Astrocyte (in vitro differentiated cells and primary cell): ENCODE measurements at regions not wholly inside any gene's neighbourhood (a gene's known extent, or its start where the extent isn't known, plus 50 kb on each side); places are given as distances from the start of the nearest gene placed in this dataset.
A peak's percentile ranks its signal among the peaks of the same experiment; 100 is the strongest.

Experiments used
- DNase-seq: peaks from one replicate; pipeline ENCODE4 v3.0.0-alpha.2; 2010; ENCODE audit warnings: low read depth
- FAIRE-seq: peaks from 2 replicates; lab custom pipeline; 2011; peaks lifted over from hg19 to GRCh38; lab: Jason Lieb, UNC
- H2AFZ ChIP-seq: 2 replicates; pipeline ENCODE4 v1.6.0; 2012; ENCODE audit warnings: low read depth, low read length, inconsistent platforms
- H3K27ac ChIP-seq: 2 replicates; pipeline ENCODE4 v1.5.1; 2011; ENCODE audit warnings: low read depth, low read length, inconsistent platforms
- H3K27me3 ChIP-seq: 2 replicates; pipeline ENCODE4 v1.6.0; 2011; ENCODE audit warnings: low read length, inconsistent platforms; ENCODE audit not compliant: insufficient read depth
- H3K36me3 ChIP-seq: 2 replicates; pipeline ENCODE4 v1.5.1; 2011; ENCODE audit warnings: low read length, inconsistent platforms; ENCODE audit not compliant: insufficient read depth
- H3K4me1 ChIP-seq: 2 replicates; pipeline ENCODE4 v1.5.1; 2011; ENCODE audit warnings: low read length, inconsistent platforms; ENCODE audit not compliant: insufficient read depth
- H3K4me2 ChIP-seq: 2 replicates; pipeline ENCODE4 v1.6.0; 2012; ENCODE audit warnings: low read length, inconsistent platforms
- H3K4me3 ChIP-seq: 2 replicates; pipeline ENCODE4 v1.5.1; 2011; ENCODE audit warnings: low read depth, mild to moderate bottlenecking, low read length, inconsistent platforms; ENCODE audit not compliant: insufficient read depth
- H3K79me2 ChIP-seq: 2 replicates; pipeline ENCODE4 v1.6.0; 2012; ENCODE audit warnings: mild to moderate bottlenecking, low read length, inconsistent platforms; ENCODE audit not compliant: insufficient read depth
- H3K9ac ChIP-seq: 2 replicates; pipeline ENCODE4 v1.6.0; 2012; ENCODE audit warnings: mild to moderate bottlenecking, low read length, inconsistent platforms
- H3K9me3 ChIP-seq: 2 replicates; pipeline ENCODE4 v1.5.1; 2012; ENCODE audit warnings: low read depth, mild to moderate bottlenecking, low read length, inconsistent platforms; ENCODE audit not compliant: insufficient read depth
- H4K20me1 ChIP-seq: 2 replicates; pipeline ENCODE4 v1.6.0; 2012; ENCODE audit warnings: low read length, inconsistent platforms; ENCODE audit not compliant: insufficient read depth
- H3K27ac Mint-ChIP-seq: one replicate; pipeline ENCODE4 v1.8.0; 2021; ENCODE audit warnings: mild to moderate bottlenecking, mixed read lengths; ENCODE audit not compliant: unreplicated experiment
- H3K27me3 Mint-ChIP-seq: one replicate; pipeline ENCODE4 v1.8.0; 2021; ENCODE audit warnings: low read depth, mixed read lengths; ENCODE audit not compliant: unreplicated experiment
- H3K36me3 Mint-ChIP-seq: one replicate; pipeline ENCODE4 v1.8.0; 2021; ENCODE audit warnings: low read depth, mixed read lengths; ENCODE audit not compliant: unreplicated experiment
- H3K4me1 Mint-ChIP-seq: one replicate; pipeline ENCODE4 v1.8.0; 2021; ENCODE audit warnings: low read depth, mixed read lengths; ENCODE audit not compliant: unreplicated experiment
- H3K4me3 Mint-ChIP-seq: one replicate; pipeline ENCODE4 v1.8.0; 2021; ENCODE audit warnings: mild to moderate bottlenecking, moderate library complexity, mixed read lengths; ENCODE audit not compliant: unreplicated experiment
- H3K9me3 Mint-ChIP-seq: one replicate; pipeline ENCODE4 v1.8.0; 2021; ENCODE audit warnings: mild to moderate bottlenecking, mixed read lengths; ENCODE audit not compliant: unreplicated experiment
- EZH2 ChIP-seq: IDR thresholded peaks from 2 replicates; pipeline ENCODE4 v1.6.1; 2012; ENCODE audit warnings: mild to moderate bottlenecking, low read length, inconsistent platforms; ENCODE audit not compliant: insufficient read depth
- TF ChIP-seq, protein P1 (sequence below): IDR thresholded peaks from 2 replicates; pipeline ENCODE4 v1.5.1; 2011; ENCODE audit warnings: low read depth, mild to moderate bottlenecking, inconsistent platforms, low read length, moderate library complexity; ENCODE audit not compliant: insufficient read depth

DNA sequence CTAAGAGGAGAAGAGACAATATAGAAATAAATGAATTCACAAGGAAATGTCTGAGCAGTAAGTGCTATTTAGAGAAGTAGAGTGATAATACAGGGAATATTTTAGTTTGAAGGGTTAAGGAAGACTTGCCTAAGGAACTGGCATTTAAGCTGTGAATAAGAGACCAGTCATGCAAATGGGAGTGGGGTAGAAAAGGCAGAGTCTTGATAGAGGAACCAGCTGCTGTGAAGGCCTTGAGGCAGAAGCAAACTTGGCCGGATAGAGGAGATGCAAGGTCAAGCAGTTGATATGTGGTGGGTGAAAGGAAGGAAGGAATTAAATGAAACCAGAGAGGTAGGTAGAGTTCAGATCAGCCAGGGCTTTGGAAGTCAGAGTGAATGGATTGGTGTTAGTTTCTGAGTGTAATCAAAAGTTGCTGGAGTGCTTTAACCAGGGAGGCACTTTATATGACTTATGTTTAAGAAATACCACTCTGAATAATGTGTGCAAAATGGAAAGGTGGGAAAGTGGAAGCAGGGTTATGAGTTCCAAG lies 198.4 kb upstream of the SESN3 start:
- FAIRE-seq (no peak), DNase-seq (no peak)
- Mint-ChIP-seq H3K4me1 (peaks cover 3% of the 10 kb centered on the region), H3K4me3 (no peak overlapping the region), H3K27me3 (peaks cover 3% of the 10 kb centered on the region), H3K27ac (no peak overlapping the region), H3K36me3 (no peaks in the 10 kb centered on the region), H3K9me3 (no peaks in the 10 kb centered on the region)
- H3K79me2 ChIP-seq, result no peaks in the 10 kb centered on the region
- H3K27me3 ChIP-seq, result no peaks in the 10 kb centered on the region
- H3K4me1 ChIP-seq, result no peaks in the 10 kb centered on the region
- no peaks in the 10 kb centered on the region for H4K20me1 ChIP-seq
- H3K4me2 ChIP-seq, result no peak overlapping the region
- H3K27ac ChIP-seq, result no peak overlapping the region
- H2AFZ ChIP-seq, result no peak overlapping the region
- TF ChIP-seq, protein P1, sequence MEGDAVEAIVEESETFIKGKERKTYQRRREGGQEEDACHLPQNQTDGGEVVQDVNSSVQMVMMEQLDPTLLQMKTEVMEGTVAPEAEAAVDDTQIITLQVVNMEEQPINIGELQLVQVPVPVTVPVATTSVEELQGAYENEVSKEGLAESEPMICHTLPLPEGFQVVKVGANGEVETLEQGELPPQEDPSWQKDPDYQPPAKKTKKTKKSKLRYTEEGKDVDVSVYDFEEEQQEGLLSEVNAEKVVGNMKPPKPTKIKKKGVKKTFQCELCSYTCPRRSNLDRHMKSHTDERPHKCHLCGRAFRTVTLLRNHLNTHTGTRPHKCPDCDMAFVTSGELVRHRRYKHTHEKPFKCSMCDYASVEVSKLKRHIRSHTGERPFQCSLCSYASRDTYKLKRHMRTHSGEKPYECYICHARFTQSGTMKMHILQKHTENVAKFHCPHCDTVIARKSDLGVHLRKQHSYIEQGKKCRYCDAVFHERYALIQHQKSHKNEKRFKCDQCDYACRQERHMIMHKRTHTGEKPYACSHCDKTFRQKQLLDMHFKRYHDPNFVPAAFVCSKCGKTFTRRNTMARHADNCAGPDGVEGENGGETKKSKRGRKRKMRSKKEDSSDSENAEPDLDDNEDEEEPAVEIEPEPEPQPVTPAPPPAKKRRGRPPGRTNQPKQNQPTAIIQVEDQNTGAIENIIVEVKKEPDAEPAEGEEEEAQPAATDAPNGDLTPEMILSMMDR, result no peak
- no peak for TF ChIP-seq EZH2
- no peaks in the 10 kb centered on the region for H3K36me3 ChIP-seq
- no peak overlapping the region for H3K9ac ChIP-seq
- no peak overlapping the region for H3K4me3 ChIP-seq
- H3K9me3 ChIP-seq, result no peaks in the 10 kb centered on the region

DNA sequence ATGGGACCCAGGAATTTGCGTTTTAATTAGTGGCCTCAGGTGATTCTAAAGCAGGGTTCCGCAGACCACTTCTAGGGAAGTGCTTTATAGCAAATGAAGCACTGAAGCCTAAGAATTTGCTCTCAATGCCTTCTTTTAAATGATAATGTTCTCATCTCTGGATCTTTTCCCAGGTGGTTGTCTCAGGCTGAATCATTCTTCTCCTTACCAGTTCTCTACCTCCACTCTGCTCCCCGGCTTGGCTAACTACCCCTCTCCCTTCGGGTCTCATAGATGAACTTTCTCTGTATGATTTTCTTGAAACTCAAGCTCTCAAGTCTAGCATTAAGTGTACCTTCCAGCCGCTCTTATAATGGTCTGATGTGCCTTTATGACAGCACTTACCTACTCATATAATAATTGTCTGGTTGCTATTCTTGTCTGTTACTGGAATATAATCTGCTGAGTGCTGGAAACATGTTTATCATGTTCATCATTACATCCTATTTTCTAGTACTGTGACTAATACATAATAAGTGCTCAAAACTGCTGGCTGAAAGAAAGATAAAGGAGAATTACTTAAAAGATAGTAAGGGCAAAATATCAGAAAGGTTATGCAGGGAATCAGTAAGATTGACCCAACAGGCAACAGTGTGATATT lies 195.9 kb upstream of the SESN3 start:
- no peak overlapping the region for H2AFZ ChIP-seq
- no peaks in the 10 kb centered on the region for H4K20me1 ChIP-seq
- H3K27ac Mint-ChIP-seq, result no peak overlapping the region
- no peaks in the 10 kb centered on the region for H3K9me3 ChIP-seq
- H3K79me2 ChIP-seq, result no peaks in the 10 kb centered on the region
- no peak overlapping the region for H3K27ac ChIP-seq
- peaks cover 3% of the 10 kb centered on the region for H3K27me3 Mint-ChIP-seq
- no peak overlapping the region for H3K4me3 Mint-ChIP-seq
- no peaks in the 10 kb centered on the region for H3K9me3 Mint-ChIP-seq
- no peaks in the 10 kb centered on the region for H3K36me3 ChIP-seq
- FAIRE-seq, result no peak
- no peaks in the 10 kb centered on the region for H3K4me1 Mint-ChIP-seq
- no peaks in the 10 kb centered on the region for H3K4me1 ChIP-seq
- TF ChIP-seq, protein P1, result no peak
- H3K36me3 Mint-ChIP-seq, result no peaks in the 10 kb centered on the region
- no peak overlapping the region for H3K9ac ChIP-seq
- no peak for DNase-seq
- no peak overlapping the region for H3K4me3 ChIP-seq
- no peaks in the 10 kb centered on the region for H3K27me3 ChIP-seq
- no peak overlapping the region for H3K4me2 ChIP-seq

DNA sequence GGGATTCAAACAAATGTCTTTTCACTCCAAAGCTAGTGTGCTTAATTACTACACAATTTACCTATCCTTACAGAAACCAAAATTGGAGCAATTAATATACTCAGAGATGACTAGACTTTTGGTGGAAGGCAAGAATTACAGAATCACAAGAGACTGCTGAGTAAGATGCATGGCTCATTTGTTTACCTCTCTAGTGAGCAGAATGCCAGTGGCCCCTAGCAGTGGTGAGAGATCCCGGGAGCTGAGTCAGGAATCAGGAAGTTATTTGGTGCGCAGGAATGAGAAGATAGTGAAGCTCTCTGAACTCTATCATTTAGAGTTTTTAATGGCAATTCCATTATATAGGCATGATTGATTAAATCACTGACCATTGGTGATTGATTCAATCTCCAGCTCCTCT lies 188.9 kb upstream of the SESN3 start:
- H4K20me1 ChIP-seq, result no peaks in the 10 kb centered on the region
- H3K79me2 ChIP-seq, result no peaks in the 10 kb centered on the region
- no peaks in the 10 kb centered on the region for H3K36me3 ChIP-seq
- Mint-ChIP-seq H3K36me3 (no peaks in the 10 kb centered on the region), H3K9me3 (no peaks in the 10 kb centered on the region), H3K4me1 (no peaks in the 10 kb centered on the region), H3K4me3 (no peak overlapping the region), H3K27ac (no peak overlapping the region), H3K27me3 (peaks cover 3% of the 10 kb centered on the region)
- DNase-seq, result peak; percentile 75
- H3K4me2 ChIP-seq, result no peak overlapping the region
- H3K9me3 ChIP-seq, result no peaks in the 10 kb centered on the region
- no peak overlapping the region for H3K4me3 ChIP-seq
- H3K27me3 ChIP-seq, result no peaks in the 10 kb centered on the region
- peak; percentile 87 for FAIRE-seq
- no peak overlapping the region for H3K9ac ChIP-seq
- no peak for TF ChIP-seq EZH2
- TF ChIP-seq, protein P1, result no peak
- H3K4me1 ChIP-seq, result peaks cover 9% of the 10 kb centered on the region
- no peak overlapping the region for H3K27ac ChIP-seq
- no peak overlapping the region for H2AFZ ChIP-seq
